Panc1 (cell line): ENCODE measurements at regions not wholly inside any gene's neighbourhood (a gene's known extent, or its start where the extent isn't known, plus 50 kb on each side); places are given as distances from the start of the nearest gene placed in this dataset.
"Not testable (repeated sequence)": the region's sequence is repeated elsewhere in the genome, so short reads cannot be mapped to it uniquely, and the experiment has no call there.

Experiments
- CTCF ChIP-seq: fragments of 450-650 bp; IDR thresholded peaks from 2 replicates; pipeline ENCODE4 v1.5.1; 2017; ENCODE audit warnings: mild to moderate bottlenecking
- SIN3A ChIP-seq: IDR thresholded peaks from 2 replicates; pipeline ENCODE4 v1.6.1; 2012; ENCODE audit warnings: low read depth, mild to moderate bottlenecking, low read length, moderate library complexity, borderline replicate concordance; ENCODE audit not compliant: insufficient read depth

- TF ChIP-seq CTCF, SIN3A: not testable (repeated sequence)
These were observed 175.3 kb downstream of the NPIPA8 start for GRCh38 chr16:18161224-18161623.
